Fibroblast of skin of scalp (primary cell): ENCODE measurements at regions not wholly inside any gene's neighbourhood (a gene's known extent, or its start where the extent isn't known, plus 50 kb on each side); places are given as distances from the start of the nearest gene placed in this dataset.
A peak's percentile ranks its signal among the peaks of the same experiment; 100 is the strongest.
"Not testable (repeated sequence)": the region's sequence is repeated elsewhere in the genome, so short reads cannot be mapped to it uniquely, and the experiment has no call there.

ENCODE experiments used
- DNase-seq: peaks from one replicate; pipeline ENCODE4 v3.0.0-alpha.2; 2013

GRCh38 chrX:82528525-82528924 lies 979.6 kb upstream of the POU3F4 start:
- no peak for DNase-seq

GRCh38 chrX:82534086-82534597 lies 973.9 kb upstream of the POU3F4 start:
- DNase-seq: no peak

- not testable (repeated sequence) for DNase-seq
Measured at GRCh38 chrX:82537205-82537604, 970.9 kb upstream of the POU3F4 start.

- no peak for DNase-seq
Measured at GRCh38 chrX:82541822-82542221, 966.3 kb upstream of the POU3F4 start.

- DNase-seq: not testable (repeated sequence)
Measured at GRCh38 chrX:82552201-82552600, 955.9 kb upstream of the POU3F4 start.

GRCh38 chrX:82556588-82556987 lies 951.5 kb upstream of the POU3F4 start:
- no peak for DNase-seq

GRCh38 chrX:82585868-82586267 lies 922.2 kb upstream of the POU3F4 start:
- no peak for DNase-seq

GRCh38 chrX:82589410-82589809 lies 918.7 kb upstream of the POU3F4 start:
- DNase-seq: peak; percentile 0

- DNase-seq: no peak
Measured at GRCh38 chrX:82591421-82591820, 916.7 kb upstream of the POU3F4 start.

- DNase-seq: no peak
Measured at GRCh38 chrX:82626978-82627377, 881.1 kb upstream of the POU3F4 start.

- DNase-seq: no peak
Measured at GRCh38 chrX:82627568-82627967, 880.5 kb upstream of the POU3F4 start.

GRCh38 chrX:82648062-82648461 lies 860.0 kb upstream of the POU3F4 start:
- DNase-seq: no peak

GRCh38 chrX:82649645-82650044 lies 858.4 kb upstream of the POU3F4 start:
- no peak for DNase-seq

- DNase-seq: no peak
Measured at GRCh38 chrX:82658492-82658891, 849.6 kb upstream of the POU3F4 start.

GRCh38 chrX:82666355-82666754 lies 841.7 kb upstream of the POU3F4 start:
- no peak for DNase-seq

GRCh38 chrX:82675104-82675503 lies 833.0 kb upstream of the POU3F4 start:
- DNase-seq: no peak

- no peak for DNase-seq
Measured at GRCh38 chrX:82676386-82676785, 831.7 kb upstream of the POU3F4 start.

- no peak for DNase-seq
Measured at GRCh38 chrX:82677286-82677685, 830.8 kb upstream of the POU3F4 start.

GRCh38 chrX:82692991-82693390 lies 815.1 kb upstream of the POU3F4 start:
- no peak for DNase-seq

- DNase-seq: no peak
Measured at GRCh38 chrX:82695066-82695465, 813.0 kb upstream of the POU3F4 start.

- no peak for DNase-seq
Measured at GRCh38 chrX:82703551-82703950, 804.5 kb upstream of the POU3F4 start.

- DNase-seq: no peak
Measured at GRCh38 chrX:82711457-82711856, 796.6 kb upstream of the POU3F4 start.

- DNase-seq: no peak
Measured at GRCh38 chrX:82721891-82722290, 786.2 kb upstream of the POU3F4 start.

GRCh38 chrX:82723806-82724205 lies 784.3 kb upstream of the POU3F4 start:
- DNase-seq: no peak

- not testable (repeated sequence) for DNase-seq
Measured at GRCh38 chrX:82727436-82727835, 780.7 kb upstream of the POU3F4 start.
